HEK293 (cell line): ENCODE measurements at regions not wholly inside any gene's neighbourhood (a gene's known extent, or its start where the extent isn't known, plus 50 kb on each side); places are given as distances from the start of the nearest gene placed in this dataset.
"Not testable (repeated sequence)": the region's sequence is repeated elsewhere in the genome, so short reads cannot be mapped to it uniquely, and the experiment has no call there.

ENCODE experiments used
- HOXD13 ChIP-seq: sonication (generic); formaldehyde crosslinking; IDR thresholded peaks from 2 replicates; pipeline ENCODE4 v1.8.0; 2022; ENCODE audit warnings: missing genetic modification reagents, borderline replicate concordance
- KLF1 ChIP-seq: fragments of 450-650 bp; formaldehyde crosslinking; IDR thresholded peaks from 2 replicates; pipeline ENCODE4 v1.5.1; 2016; ENCODE audit warnings: missing biosample characterization, missing genetic modification characterization
- ZNF558 ChIP-seq: fragments of 450-650 bp; formaldehyde crosslinking; IDR thresholded peaks from 2 replicates; pipeline ENCODE4 v1.5.1; 2016; ENCODE audit warnings: missing biosample characterization, missing genetic modification characterization
- ZNF626 ChIP-seq: fragments of 450-650 bp; sonication (Bioruptor Pico); formaldehyde crosslinking; IDR thresholded peaks from 2 replicates; pipeline ENCODE4 v1.5.1; 2018; ENCODE audit warnings: missing biosample characterization, missing genetic modification characterization, inconsistent platforms
- ZNF639 ChIP-seq: fragments of 450-650 bp; formaldehyde crosslinking; IDR thresholded peaks from 2 replicates; pipeline ENCODE4 v1.5.1; 2016; ENCODE audit warnings: missing biosample characterization, missing genetic modification characterization

DNA sequence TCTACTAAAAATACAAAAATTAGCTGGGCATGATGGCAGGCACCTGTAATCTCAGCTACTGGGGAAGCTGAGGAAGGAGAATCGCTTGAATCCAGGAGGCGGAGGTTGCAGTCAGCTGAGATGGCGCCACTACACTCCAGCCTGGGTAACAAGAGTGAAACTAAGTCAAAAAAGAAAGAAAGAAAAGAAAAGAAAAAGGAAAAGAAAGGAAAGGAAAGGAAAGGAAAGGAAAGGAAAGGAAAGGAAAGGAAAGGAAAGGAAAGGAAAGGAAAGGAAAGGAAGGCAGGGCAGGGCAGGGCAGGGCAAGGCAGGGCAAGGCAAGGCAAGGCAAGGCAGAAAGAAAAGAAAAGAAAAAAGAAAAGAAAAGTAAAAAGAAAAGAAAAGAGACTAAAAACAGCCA, 121.4 kb downstream of the ANXA5 start:
- TF ChIP-seq ZNF639 (tag by site-specific recombination); KLF1; ZNF626 (tag by site-specific recombination); ZNF558 (tag by site-specific recombination); HOXD13 (CRISPR knock-in tag): not testable (repeated sequence)
